ENCODE measurements at regions not wholly inside any gene's neighbourhood (a gene's known extent, or its start where the extent isn't known, plus 50 kb on each side); places are given as distances from the start of the nearest gene placed in this dataset.

DNA sequence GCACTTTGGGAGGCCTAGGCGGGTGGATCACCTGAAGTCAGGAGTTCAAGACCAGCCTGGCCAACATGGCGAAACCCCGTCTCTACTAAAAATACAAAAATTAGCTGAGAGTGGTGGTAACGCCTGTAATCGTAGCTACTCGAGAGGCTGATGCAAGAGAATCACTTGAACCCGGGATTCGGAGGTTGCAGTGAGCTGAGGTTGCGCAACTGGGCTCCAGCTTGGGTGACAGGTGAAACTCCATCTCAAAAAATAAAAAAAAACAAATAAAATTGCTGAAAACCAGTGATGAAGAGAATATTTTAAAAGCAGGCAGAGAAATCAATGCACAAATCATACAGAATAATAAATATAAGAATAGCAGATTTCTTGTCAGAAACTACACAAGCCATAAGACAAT, 129.3 kb downstream of the SLIT2 start:
- TF ChIP-seq, protein P1, sequence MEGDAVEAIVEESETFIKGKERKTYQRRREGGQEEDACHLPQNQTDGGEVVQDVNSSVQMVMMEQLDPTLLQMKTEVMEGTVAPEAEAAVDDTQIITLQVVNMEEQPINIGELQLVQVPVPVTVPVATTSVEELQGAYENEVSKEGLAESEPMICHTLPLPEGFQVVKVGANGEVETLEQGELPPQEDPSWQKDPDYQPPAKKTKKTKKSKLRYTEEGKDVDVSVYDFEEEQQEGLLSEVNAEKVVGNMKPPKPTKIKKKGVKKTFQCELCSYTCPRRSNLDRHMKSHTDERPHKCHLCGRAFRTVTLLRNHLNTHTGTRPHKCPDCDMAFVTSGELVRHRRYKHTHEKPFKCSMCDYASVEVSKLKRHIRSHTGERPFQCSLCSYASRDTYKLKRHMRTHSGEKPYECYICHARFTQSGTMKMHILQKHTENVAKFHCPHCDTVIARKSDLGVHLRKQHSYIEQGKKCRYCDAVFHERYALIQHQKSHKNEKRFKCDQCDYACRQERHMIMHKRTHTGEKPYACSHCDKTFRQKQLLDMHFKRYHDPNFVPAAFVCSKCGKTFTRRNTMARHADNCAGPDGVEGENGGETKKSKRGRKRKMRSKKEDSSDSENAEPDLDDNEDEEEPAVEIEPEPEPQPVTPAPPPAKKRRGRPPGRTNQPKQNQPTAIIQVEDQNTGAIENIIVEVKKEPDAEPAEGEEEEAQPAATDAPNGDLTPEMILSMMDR (IDR thresholded peaks at IDR 0.05; ENCODE audit: low read depth, low read length, missing control alignments): no peak
- H3K4me3 ChIP-seq (ENCODE audit: low read depth, low read length): no peak overlapping the region
- no peak for DNase-seq (ENCODE audit: low read depth)

DNA sequence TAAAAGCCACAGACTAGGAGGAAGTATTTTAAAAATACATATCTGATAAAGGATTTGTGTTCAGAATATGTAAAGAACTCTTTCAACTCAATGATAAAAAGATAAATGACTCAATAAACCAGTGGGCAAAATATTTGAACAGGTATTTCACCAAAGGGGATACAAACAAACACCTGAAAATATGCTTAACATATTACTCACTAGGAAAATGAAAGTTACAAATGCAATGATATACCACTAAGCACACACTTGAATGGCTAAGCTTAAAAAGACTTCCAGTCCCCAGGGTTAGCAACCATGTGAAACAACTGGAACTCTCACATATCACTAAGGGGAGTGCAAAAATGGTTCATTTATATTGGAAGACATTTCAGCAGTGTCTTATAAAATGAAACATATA, 131.6 kb downstream of the SLIT2 start:
- TF ChIP-seq, protein P1 (IDR thresholded peaks at IDR 0.05; ENCODE audit: low read depth, low read length, missing control alignments): no peak
- no peak overlapping the region for H3K4me3 ChIP-seq (ENCODE audit: low read depth, low read length)
- DNase-seq (ENCODE audit: low read depth): no peak

DNA sequence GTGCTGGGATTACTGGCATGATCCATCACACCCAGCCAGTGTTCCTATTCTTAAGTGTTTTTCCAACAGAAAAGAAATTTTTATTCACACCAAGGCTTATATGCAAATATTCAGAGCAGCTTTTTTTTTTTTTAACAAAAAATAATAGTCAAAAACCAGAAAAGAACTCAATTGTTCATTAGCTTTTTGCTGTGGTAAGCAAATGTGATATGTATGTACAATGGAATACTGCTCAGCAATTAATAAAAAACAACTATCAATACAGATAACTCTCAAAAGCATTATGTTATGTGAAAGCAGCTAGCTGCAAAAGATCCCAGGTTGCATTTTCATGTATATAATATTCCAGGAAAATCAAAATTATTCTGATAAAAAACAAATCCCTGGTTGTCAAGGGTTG, 132.3 kb downstream of the SLIT2 start:
- no peak overlapping the region for H3K4me3 ChIP-seq (ENCODE audit: low read depth, low read length)
- TF ChIP-seq, protein P1 (IDR thresholded peaks at IDR 0.05; ENCODE audit: low read depth, low read length, missing control alignments): no peak
- no peak for DNase-seq (ENCODE audit: low read depth)

DNA sequence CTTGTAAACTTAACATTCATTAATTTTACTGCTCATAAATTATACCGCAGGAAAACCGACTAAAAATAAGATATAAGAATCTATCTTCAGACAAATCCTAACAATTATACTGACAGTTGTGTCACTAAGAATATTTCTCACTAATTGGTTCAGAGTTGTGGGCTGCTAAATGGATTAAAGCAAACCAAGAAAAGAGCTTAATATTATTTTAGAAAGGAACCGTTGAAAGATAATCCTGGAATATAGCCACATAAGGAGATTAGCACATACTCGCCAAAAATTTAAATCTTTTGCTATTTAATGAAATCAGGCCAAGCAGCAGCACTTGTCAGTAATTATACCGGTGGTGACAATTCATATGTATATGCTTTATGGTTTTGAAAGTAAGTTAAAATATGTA, 132.8 kb downstream of the SLIT2 start:
- DNase-seq (ENCODE audit: low read depth): no peak

DNA sequence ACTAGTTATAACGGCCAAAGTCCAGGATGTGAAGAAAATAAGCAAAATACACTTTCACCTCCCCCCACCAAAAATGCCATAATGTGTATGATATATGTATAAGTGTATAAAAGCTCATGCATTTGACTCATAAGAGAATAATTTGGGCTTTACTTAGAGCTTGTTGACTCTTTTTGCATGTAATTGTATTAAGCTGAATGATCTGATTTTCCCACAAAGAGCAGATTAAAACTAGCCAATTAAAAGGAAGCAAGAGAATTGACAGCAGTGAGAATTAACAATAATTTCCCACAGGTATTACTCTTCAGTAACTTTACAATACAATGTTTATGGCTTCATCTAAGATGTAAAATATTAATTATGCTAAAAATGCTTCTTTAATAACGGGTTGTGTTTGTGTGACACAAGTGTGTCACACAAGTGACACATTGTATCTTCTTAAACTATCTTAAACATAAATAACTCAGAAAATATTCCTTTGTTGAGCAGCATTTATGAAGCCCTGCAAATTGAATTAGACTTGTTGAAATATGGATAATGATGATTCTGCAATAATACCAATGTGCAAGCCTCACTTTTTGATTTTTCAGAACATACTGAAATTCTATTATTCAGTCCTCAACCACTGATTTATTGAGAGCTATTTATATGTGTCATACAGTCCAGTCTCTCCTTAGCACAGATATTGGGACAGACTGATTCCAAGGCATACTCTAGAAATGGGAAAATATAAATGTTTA, 134.5 kb downstream of the SLIT2 start:
- TF ChIP-seq, protein P1 (IDR thresholded peaks at IDR 0.05; ENCODE audit: low read depth, low read length, missing control alignments): no peak
- no peak overlapping the region for H3K4me3 ChIP-seq (ENCODE audit: low read depth, low read length)
- no peak for DNase-seq (ENCODE audit: low read depth)

More for the DNA sequence above, 132.8 kb downstream of the SLIT2 start:
- TF ChIP-seq, protein P1 (IDR thresholded peaks at IDR 0.05; ENCODE audit: low read depth, low read length, missing control alignments): no peak
- H3K4me3 ChIP-seq (ENCODE audit: low read depth, low read length): no peak overlapping the region

DNA sequence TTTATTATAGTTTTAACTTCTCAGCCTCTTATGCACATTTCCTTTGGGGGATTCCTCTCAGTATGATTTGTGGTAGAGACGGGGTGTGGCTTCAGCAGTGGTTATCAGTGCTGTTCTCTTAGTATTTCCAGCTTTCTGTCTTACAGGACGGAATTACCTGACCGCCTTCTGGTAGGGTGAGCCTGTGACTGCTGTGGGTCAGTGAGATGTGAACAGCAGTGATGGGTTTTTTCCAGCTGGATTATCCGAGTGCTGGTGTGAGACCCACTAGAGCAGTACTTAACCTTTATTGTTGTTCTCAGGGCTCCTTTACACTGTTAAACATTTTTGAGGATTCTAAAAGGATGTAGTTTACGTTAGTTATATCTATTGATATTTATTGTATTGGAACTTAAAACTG, 135.2 kb downstream of the SLIT2 start:
- H3K4me3 ChIP-seq (ENCODE audit: low read depth, low read length): no peak overlapping the region
- TF ChIP-seq, protein P1 (IDR thresholded peaks at IDR 0.05; ENCODE audit: low read depth, low read length, missing control alignments): no peak
- DNase-seq (ENCODE audit: low read depth): no peak

DNA sequence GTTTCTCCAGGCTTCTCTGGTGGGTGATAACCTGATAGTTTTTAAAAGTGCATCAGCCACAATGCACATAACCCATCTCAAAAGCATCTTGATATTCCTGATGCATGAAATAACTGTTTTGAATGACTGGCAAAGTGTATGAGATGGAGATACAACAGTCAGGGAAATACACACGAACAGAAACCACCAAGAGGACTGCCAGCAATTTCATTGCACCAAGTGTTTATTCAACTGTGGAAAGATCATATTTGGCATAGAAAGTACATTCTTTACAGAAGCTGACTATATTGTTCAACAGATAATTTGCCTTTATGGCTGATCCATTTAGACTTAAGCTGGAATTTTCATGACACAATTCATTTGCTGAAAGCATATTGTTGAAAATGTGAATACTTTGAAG, 139.5 kb downstream of the SLIT2 start:
- H3K4me3 ChIP-seq (ENCODE audit: low read depth, low read length): no peak overlapping the region
- TF ChIP-seq, protein P1 (IDR thresholded peaks at IDR 0.05; ENCODE audit: low read depth, low read length, missing control alignments): no peak
- DNase-seq (ENCODE audit: low read depth): no peak

Data from GM12864 (cell line).